WTC11 (cell line): ENCODE measurements at regions not wholly inside any gene's neighbourhood (a gene's known extent, or its start where the extent isn't known, plus 50 kb on each side); places are given as distances from the start of the nearest gene placed in this dataset.
A peak's percentile ranks its signal among the peaks of the same experiment; 100 is the strongest.

Experiments used
- ATAC-seq: fragments of 200-7000 bp; cut with Tn5 transposase; 2 replicates; pipeline ENCODE4 v1.10.0; 2021; ENCODE audit warnings: mild to moderate bottlenecking, moderate library complexity
- CTCF ChIA-PET: fragments of 300-600 bp; sonication (Branson Sonifier 250); formaldehyde crosslinking; loops from one replicate; lab custom pipeline; 2021; ENCODE audit warnings: antibody characterized with exemption; lab: Charles Lee
- POLR2A ChIA-PET: fragments of 350-600 bp; sonication (Branson Sonifier 250); formaldehyde crosslinking; loops from one replicate; lab custom pipeline; 2021; ENCODE audit warnings: antibody characterized with exemption; lab: Charles Lee
- DNase-seq: peaks from one replicate; pipeline ENCODE4 v3.0.0; 2021; ENCODE audit warnings: low spot score
- H3K27ac Mint-ChIP-seq: 2 replicates; pipeline ENCODE4 v1.8.0; 2021; ENCODE audit warnings: mixed read lengths
- H3K27me3 Mint-ChIP-seq: 2 replicates; pipeline ENCODE4 v1.8.0; 2021; ENCODE audit warnings: low read depth, mild to moderate bottlenecking, moderate library complexity, mixed read lengths
- H3K36me3 Mint-ChIP-seq: 2 replicates; pipeline ENCODE4 v1.8.0; 2021; ENCODE audit warnings: mixed read lengths
- H3K4me1 Mint-ChIP-seq: 2 replicates; pipeline ENCODE4 v1.8.0; 2022; ENCODE audit warnings: mixed read lengths
- H3K4me3 Mint-ChIP-seq: 2 replicates; pipeline ENCODE4 v1.8.0; 2021; ENCODE audit warnings: mild to moderate bottlenecking, moderate library complexity, mixed read lengths
- H3K9me3 Mint-ChIP-seq: 2 replicates; pipeline ENCODE4 v1.8.0; 2021; ENCODE audit warnings: mixed read lengths
- GTF2I ChIP-seq: fragments of 250-450 bp; sonication (Bioruptor Pico); conservative IDR thresholded peaks from 2 replicates; pipeline ENCODE4 v1.4.0; 2021; ENCODE audit warnings: mild to moderate bottlenecking
- IRF2 ChIP-seq: sonication (generic); formaldehyde crosslinking; IDR thresholded peaks from 2 replicates; pipeline ENCODE4 v1.8.0; 2022; ENCODE audit warnings: low read depth, missing genetic modification reagents, borderline replicate concordance
- MYBL2 ChIP-seq: sonication (generic); formaldehyde crosslinking; IDR thresholded peaks from 2 replicates; pipeline ENCODE4 v1.8.1; 2023; ENCODE audit warnings: mild to moderate bottlenecking, moderate library complexity, missing genetic modification reagents
- NR2C2 ChIP-seq: sonication (generic); formaldehyde crosslinking; IDR thresholded peaks from 2 replicates; pipeline ENCODE4 v1.8.0; 2022; ENCODE audit warnings: mild to moderate bottlenecking, missing genetic modification reagents
- NR3C1 ChIP-seq: sonication (generic); formaldehyde crosslinking; conservative IDR thresholded peaks from 2 replicates; pipeline ENCODE4 v1.8.1; 2023; ENCODE audit warnings: low read depth, mild to moderate bottlenecking, missing genetic modification reagents
- OVOL2 ChIP-seq: fragments of 250-450 bp; sonication (Bioruptor Pico); IDR thresholded peaks from 2 replicates; pipeline ENCODE4 v1.9.0; 2021; ENCODE audit warnings: mild to moderate bottlenecking, borderline replicate concordance
- PRRX2 ChIP-seq: fragments of 250-450 bp; sonication (Bioruptor Pico); IDR thresholded peaks from 2 replicates; pipeline ENCODE4 v1.8.0; 2021; ENCODE audit warnings: mild to moderate bottlenecking
- RELA ChIP-seq: sonication (generic); formaldehyde crosslinking; IDR thresholded peaks from 2 replicates; pipeline ENCODE4 v1.8.1; 2022; ENCODE audit warnings: missing genetic modification reagents, mild to moderate bottlenecking, borderline replicate concordance
- SMAD4 ChIP-seq: sonication (generic); formaldehyde crosslinking; IDR thresholded peaks from 2 replicates; pipeline ENCODE4 v1.8.0; 2022; ENCODE audit warnings: mild to moderate bottlenecking, missing genetic modification reagents
- ZNF423 ChIP-seq: fragments of 250-450 bp; sonication (Bioruptor Pico); IDR thresholded peaks from 2 replicates; pipeline ENCODE4 v2.1.2; 2022; ENCODE audit warnings: mild to moderate bottlenecking, moderate library complexity
- TF ChIP-seq, protein P1 (sequence below): fragments of 200-600 bp; IDR thresholded peaks from 2 replicates; pipeline ENCODE4 v1.8.0; 2022; ENCODE audit warnings: antibody characterized with exemption
- TF ChIP-seq, protein P2 (sequence below): sonication (generic); formaldehyde crosslinking; IDR thresholded peaks from 2 replicates; pipeline ENCODE4 v1.8.0; 2023; ENCODE audit warnings: missing genetic modification reagents, mild to moderate bottlenecking, borderline replicate concordance
- TF ChIP-seq, protein P3 (sequence below): fragments of 250-450 bp; sonication (Bioruptor Pico); IDR thresholded peaks from 2 replicates; pipeline ENCODE4 v1.9.0; 2021; ENCODE audit warnings: moderate library complexity, mild to moderate bottlenecking, inconsistent platforms, borderline replicate concordance
- TF ChIP-seq, protein P4 (sequence below): sonication (generic); formaldehyde crosslinking; IDR thresholded peaks from 2 replicates; pipeline ENCODE4 v1.8.1; 2023; ENCODE audit warnings: mild to moderate bottlenecking, missing genetic modification reagents
- TF ChIP-seq, protein P5 (sequence below): sonication (generic); formaldehyde crosslinking; IDR thresholded peaks from 2 replicates; pipeline ENCODE4 v1.8.1; 2023; ENCODE audit warnings: mild to moderate bottlenecking, missing genetic modification reagents, borderline replicate concordance
- TF ChIP-seq, protein P6 (sequence below): fragments of 250-450 bp; sonication (Bioruptor Pico); IDR thresholded peaks from 2 replicates; pipeline ENCODE4 v1.9.0; 2021; ENCODE audit warnings: mild to moderate bottlenecking, borderline replicate concordance
- TF ChIP-seq, protein P7 (sequence below): sonication (generic); formaldehyde crosslinking; IDR thresholded peaks from 2 replicates; pipeline ENCODE4 v1.8.1; 2023; ENCODE audit warnings: mild to moderate bottlenecking, missing genetic modification reagents, moderate library complexity

DNA sequence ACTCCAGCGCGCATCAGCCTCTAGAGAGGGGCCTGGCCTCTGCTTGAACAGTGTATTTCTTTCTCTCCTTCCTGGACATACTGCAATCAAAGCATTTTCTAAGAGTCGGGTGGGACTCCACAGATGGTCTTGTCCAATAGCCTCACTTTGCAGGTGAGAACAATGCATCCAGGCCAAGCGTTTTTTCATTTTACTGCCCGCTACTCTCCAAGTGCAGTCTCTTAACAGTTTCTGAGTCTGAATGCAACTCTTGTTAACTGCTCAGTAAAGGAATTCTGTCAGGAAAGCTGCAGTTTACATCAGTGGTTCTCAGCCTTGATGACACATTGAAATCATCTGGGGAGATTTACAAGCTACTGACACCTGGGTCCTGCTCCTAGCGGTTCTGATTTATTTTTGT is 57.0 kb downstream of the IRF2BPL start:
- ChIA-PET CTCF (interaction anchor here (0.7 to 1.9 kb wide), 6 partner anchors 10 to 125 kb away, joined by 3 to 12 read pairs (median 6); no protein-coding TSS in a partner anchor), POLR2A (no interaction called here)
- Mint-ChIP-seq H3K27me3 (no peaks in the 10 kb centered on the region), H3K9me3 (no peaks in the 10 kb centered on the region), H3K4me3 (no peak overlapping the region), H3K4me1 (peaks cover 47% of the 10 kb centered on the region), H3K36me3 (no peaks in the 10 kb centered on the region), H3K27ac (peak overlapping the region; percentile 79; the same call in 1 of the 2 replicates)
- DNase-seq, result no peak
- ATAC-seq, result no peak
- no peak for TF ChIP-seq PRRX2 (CRISPR knock-in tag)
- TF ChIP-seq NR3C1 (CRISPR knock-in tag), result no peak
- no peak for TF ChIP-seq MYBL2 (CRISPR knock-in tag)
- no peak for TF ChIP-seq GTF2I
- TF ChIP-seq, protein P1, sequence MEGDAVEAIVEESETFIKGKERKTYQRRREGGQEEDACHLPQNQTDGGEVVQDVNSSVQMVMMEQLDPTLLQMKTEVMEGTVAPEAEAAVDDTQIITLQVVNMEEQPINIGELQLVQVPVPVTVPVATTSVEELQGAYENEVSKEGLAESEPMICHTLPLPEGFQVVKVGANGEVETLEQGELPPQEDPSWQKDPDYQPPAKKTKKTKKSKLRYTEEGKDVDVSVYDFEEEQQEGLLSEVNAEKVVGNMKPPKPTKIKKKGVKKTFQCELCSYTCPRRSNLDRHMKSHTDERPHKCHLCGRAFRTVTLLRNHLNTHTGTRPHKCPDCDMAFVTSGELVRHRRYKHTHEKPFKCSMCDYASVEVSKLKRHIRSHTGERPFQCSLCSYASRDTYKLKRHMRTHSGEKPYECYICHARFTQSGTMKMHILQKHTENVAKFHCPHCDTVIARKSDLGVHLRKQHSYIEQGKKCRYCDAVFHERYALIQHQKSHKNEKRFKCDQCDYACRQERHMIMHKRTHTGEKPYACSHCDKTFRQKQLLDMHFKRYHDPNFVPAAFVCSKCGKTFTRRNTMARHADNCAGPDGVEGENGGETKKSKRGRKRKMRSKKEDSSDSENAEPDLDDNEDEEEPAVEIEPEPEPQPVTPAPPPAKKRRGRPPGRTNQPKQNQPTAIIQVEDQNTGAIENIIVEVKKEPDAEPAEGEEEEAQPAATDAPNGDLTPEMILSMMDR, result no peak
- no peak for TF ChIP-seq SMAD4 (CRISPR knock-in tag)
- TF ChIP-seq OVOL2 (CRISPR knock-in tag), result no peak
- TF ChIP-seq, protein P2, sequence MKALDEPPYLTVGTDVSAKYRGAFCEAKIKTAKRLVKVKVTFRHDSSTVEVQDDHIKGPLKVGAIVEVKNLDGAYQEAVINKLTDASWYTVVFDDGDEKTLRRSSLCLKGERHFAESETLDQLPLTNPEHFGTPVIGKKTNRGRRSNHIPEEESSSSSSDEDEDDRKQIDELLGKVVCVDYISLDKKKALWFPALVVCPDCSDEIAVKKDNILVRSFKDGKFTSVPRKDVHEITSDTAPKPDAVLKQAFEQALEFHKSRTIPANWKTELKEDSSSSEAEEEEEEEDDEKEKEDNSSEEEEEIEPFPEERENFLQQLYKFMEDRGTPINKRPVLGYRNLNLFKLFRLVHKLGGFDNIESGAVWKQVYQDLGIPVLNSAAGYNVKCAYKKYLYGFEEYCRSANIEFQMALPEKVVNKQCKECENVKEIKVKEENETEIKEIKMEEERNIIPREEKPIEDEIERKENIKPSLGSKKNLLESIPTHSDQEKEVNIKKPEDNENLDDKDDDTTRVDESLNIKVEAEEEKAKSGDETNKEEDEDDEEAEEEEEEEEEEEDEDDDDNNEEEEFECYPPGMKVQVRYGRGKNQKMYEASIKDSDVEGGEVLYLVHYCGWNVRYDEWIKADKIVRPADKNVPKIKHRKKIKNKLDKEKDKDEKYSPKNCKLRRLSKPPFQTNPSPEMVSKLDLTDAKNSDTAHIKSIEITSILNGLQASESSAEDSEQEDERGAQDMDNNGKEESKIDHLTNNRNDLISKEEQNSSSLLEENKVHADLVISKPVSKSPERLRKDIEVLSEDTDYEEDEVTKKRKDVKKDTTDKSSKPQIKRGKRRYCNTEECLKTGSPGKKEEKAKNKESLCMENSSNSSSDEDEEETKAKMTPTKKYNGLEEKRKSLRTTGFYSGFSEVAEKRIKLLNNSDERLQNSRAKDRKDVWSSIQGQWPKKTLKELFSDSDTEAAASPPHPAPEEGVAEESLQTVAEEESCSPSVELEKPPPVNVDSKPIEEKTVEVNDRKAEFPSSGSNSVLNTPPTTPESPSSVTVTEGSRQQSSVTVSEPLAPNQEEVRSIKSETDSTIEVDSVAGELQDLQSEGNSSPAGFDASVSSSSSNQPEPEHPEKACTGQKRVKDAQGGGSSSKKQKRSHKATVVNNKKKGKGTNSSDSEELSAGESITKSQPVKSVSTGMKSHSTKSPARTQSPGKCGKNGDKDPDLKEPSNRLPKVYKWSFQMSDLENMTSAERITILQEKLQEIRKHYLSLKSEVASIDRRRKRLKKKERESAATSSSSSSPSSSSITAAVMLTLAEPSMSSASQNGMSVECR (CRISPR knock-in tag), result no peak
- TF ChIP-seq IRF2 (CRISPR knock-in tag), result no peak
- no peak for TF ChIP-seq NR2C2 (CRISPR knock-in tag)
- TF ChIP-seq RELA (CRISPR knock-in tag), result no peak

DNA sequence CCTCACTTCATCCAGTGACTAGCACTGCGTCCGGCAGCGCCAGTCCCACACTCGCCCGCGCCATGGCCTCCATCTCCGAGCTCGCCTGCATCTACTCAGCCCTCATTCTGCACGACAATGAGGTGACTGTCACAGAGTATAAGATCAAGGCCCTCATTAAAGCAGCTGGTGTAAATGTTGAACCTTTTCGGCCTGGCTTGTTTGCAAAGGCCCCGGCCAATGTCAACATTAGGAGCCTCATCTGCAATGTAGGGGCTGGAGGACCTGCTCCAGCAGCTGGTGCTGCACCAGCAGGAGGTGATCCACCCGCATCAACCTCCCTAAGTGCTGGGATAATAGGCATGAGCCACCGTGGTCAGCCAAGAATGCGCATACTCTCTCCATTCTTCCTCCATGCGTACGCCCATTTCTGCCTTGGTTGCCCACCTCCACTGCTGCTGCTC is 59.9 kb downstream of the IRF2BPL start:
- ChIA-PET CTCF (interaction anchor here (0.6 to 1.9 kb wide), 15 partner anchors 9 to 102 kb away, joined by 3 to 12 read pairs (median 4); partner anchors contain the start of gene IRF2BPL), POLR2A (interaction anchor here (0.8 to 2.0 kb wide), 7 partner anchors 11 to 60 kb away, joined by 3 to 16 read pairs (median 5); partner anchors contain the start of gene IRF2BPL)
- DNase-seq (peak; percentile 61), ATAC-seq (peak; percentile 76)
- no peaks in the 10 kb centered on the region for H3K36me3 Mint-ChIP-seq
- no peaks in the 10 kb centered on the region for H3K27me3 Mint-ChIP-seq
- H3K27ac Mint-ChIP-seq, result peak overlapping the region; percentile 92
- peaks cover 59% of the 10 kb centered on the region for H3K4me1 Mint-ChIP-seq
- H3K4me3 Mint-ChIP-seq, result peak overlapping the region; percentile 1
- H3K9me3 Mint-ChIP-seq, result no peaks in the 10 kb centered on the region
- TF ChIP-seq, protein P3, sequence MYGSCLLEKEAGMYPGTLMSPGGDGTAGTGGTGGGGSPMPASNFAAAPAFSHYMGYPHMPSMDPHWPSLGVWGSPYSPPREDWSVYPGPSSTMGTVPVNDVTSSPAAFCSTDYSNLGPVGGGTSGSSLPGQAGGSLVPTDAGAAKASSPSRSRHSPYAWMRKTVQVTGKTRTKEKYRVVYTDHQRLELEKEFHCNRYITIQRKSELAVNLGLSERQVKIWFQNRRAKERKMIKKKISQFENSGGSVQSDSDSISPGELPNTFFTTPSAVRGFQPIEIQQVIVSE (CRISPR knock-in tag), result no peak
- TF ChIP-seq, protein P4, sequence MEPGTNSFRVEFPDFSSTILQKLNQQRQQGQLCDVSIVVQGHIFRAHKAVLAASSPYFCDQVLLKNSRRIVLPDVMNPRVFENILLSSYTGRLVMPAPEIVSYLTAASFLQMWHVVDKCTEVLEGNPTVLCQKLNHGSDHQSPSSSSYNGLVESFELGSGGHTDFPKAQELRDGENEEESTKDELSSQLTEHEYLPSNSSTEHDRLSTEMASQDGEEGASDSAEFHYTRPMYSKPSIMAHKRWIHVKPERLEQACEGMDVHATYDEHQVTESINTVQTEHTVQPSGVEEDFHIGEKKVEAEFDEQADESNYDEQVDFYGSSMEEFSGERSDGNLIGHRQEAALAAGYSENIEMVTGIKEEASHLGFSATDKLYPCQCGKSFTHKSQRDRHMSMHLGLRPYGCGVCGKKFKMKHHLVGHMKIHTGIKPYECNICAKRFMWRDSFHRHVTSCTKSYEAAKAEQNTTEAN (CRISPR knock-in tag), result no peak
- TF ChIP-seq, protein P5, sequence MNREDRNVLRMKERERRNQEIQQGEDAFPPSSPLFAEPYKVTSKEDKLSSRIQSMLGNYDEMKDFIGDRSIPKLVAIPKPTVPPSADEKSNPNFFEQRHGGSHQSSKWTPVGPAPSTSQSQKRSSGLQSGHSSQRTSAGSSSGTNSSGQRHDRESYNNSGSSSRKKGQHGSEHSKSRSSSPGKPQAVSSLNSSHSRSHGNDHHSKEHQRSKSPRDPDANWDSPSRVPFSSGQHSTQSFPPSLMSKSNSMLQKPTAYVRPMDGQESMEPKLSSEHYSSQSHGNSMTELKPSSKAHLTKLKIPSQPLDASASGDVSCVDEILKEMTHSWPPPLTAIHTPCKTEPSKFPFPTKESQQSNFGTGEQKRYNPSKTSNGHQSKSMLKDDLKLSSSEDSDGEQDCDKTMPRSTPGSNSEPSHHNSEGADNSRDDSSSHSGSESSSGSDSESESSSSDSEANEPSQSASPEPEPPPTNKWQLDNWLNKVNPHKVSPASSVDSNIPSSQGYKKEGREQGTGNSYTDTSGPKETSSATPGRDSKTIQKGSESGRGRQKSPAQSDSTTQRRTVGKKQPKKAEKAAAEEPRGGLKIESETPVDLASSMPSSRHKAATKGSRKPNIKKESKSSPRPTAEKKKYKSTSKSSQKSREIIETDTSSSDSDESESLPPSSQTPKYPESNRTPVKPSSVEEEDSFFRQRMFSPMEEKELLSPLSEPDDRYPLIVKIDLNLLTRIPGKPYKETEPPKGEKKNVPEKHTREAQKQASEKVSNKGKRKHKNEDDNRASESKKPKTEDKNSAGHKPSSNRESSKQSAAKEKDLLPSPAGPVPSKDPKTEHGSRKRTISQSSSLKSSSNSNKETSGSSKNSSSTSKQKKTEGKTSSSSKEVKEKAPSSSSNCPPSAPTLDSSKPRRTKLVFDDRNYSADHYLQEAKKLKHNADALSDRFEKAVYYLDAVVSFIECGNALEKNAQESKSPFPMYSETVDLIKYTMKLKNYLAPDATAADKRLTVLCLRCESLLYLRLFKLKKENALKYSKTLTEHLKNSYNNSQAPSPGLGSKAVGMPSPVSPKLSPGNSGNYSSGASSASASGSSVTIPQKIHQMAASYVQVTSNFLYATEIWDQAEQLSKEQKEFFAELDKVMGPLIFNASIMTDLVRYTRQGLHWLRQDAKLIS, result peak; percentile 62; the same call in 1 of the 2 replicates
- TF ChIP-seq, protein P6, sequence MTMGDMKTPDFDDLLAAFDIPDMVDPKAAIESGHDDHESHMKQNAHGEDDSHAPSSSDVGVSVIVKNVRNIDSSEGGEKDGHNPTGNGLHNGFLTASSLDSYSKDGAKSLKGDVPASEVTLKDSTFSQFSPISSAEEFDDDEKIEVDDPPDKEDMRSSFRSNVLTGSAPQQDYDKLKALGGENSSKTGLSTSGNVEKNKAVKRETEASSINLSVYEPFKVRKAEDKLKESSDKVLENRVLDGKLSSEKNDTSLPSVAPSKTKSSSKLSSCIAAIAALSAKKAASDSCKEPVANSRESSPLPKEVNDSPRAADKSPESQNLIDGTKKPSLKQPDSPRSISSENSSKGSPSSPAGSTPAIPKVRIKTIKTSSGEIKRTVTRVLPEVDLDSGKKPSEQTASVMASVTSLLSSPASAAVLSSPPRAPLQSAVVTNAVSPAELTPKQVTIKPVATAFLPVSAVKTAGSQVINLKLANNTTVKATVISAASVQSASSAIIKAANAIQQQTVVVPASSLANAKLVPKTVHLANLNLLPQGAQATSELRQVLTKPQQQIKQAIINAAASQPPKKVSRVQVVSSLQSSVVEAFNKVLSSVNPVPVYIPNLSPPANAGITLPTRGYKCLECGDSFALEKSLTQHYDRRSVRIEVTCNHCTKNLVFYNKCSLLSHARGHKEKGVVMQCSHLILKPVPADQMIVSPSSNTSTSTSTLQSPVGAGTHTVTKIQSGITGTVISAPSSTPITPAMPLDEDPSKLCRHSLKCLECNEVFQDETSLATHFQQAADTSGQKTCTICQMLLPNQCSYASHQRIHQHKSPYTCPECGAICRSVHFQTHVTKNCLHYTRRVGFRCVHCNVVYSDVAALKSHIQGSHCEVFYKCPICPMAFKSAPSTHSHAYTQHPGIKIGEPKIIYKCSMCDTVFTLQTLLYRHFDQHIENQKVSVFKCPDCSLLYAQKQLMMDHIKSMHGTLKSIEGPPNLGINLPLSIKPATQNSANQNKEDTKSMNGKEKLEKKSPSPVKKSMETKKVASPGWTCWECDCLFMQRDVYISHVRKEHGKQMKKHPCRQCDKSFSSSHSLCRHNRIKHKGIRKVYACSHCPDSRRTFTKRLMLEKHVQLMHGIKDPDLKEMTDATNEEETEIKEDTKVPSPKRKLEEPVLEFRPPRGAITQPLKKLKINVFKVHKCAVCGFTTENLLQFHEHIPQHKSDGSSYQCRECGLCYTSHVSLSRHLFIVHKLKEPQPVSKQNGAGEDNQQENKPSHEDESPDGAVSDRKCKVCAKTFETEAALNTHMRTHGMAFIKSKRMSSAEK (CRISPR knock-in tag), result no peak
- TF ChIP-seq, protein P7, sequence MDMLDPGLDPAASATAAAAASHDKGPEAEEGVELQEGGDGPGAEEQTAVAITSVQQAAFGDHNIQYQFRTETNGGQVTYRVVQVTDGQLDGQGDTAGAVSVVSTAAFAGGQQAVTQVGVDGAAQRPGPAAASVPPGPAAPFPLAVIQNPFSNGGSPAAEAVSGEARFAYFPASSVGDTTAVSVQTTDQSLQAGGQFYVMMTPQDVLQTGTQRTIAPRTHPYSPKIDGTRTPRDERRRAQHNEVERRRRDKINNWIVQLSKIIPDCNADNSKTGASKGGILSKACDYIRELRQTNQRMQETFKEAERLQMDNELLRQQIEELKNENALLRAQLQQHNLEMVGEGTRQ (CRISPR knock-in tag), result peak; percentile 37; the same call in 1 of the 2 replicates
- TF ChIP-seq ZNF423, result peak; percentile 89
